ENCODE measurements at regions not wholly inside any gene's neighbourhood (a gene's known extent, or its start where the extent isn't known, plus 50 kb on each side); places are given as distances from the start of the nearest gene placed in this dataset.

- no peak overlapping the region for H2AFZ ChIP-seq (ENCODE audit: low read length)
- no peak overlapping the region for H3K4me2 ChIP-seq (ENCODE audit: low read depth, low read length)
- DNase-seq, result no peak
Observed at GRCh38 chr3:178097576-178097975, 438.7 kb upstream of the KCNMB2 start.

GRCh38 chr3:178099274-178099673, 437.0 kb upstream of the KCNMB2 start:
- Histone ChIP-seq H3K9ac (ENCODE audit: low read length) (no peak overlapping the region), H3K36me3 (replicated peaks; ENCODE audit: insufficient read depth, low read length) (no peaks in the 10 kb centered on the region), H3K27ac (ENCODE audit: low read length) (no peak overlapping the region), H3K9me2 (replicated peaks; ENCODE audit: insufficient read depth, low read length) (no peaks in the 10 kb centered on the region), H3F3A (ENCODE audit: insufficient read depth, low read length) (no peaks in the 10 kb centered on the region), H3K27me3 (replicated peaks; ENCODE audit: insufficient read depth, low read length) (no peaks in the 10 kb centered on the region), H4K20me1 (ENCODE audit: insufficient read depth, low read length) (no peaks in the 10 kb centered on the region), H3K4me3 (ENCODE audit: low read length) (no peak overlapping the region), H3K79me2 (ENCODE audit: low read length) (no peaks in the 10 kb centered on the region), H3K9me3 (replicated peaks; ENCODE audit: insufficient read depth, low read length) (no peaks in the 10 kb centered on the region), H3K4me1 (ENCODE audit: low read length) (peaks cover 14% of the 10 kb centered on the region), H2AFZ (ENCODE audit: low read length) (no peak overlapping the region), H3K4me2 (ENCODE audit: low read depth, low read length) (no peak overlapping the region)
- no peak for TF ChIP-seq EZH2 (optimal IDR thresholded peaks at IDR 0.05; ENCODE audit: low read depth, low read length)
- no peak for TF ChIP-seq CTCF (IDR thresholded peaks at IDR 0.05; ENCODE audit: low read length)
- no peak for TF ChIP-seq EZH2phosphoT487 (IDR thresholded peaks at IDR 0.05; ENCODE audit: low read length)
- DNase-seq, result no peak

More at GRCh38 chr3:178097576-178097975, 438.7 kb upstream of the KCNMB2 start:
- Histone ChIP-seq H3K27ac (ENCODE audit: low read length) (no peak overlapping the region), H3K27me3 (replicated peaks; ENCODE audit: insufficient read depth, low read length) (no peaks in the 10 kb centered on the region), H3K4me3 (ENCODE audit: low read length) (no peak overlapping the region), H3K9me3 (replicated peaks; ENCODE audit: insufficient read depth, low read length) (no peaks in the 10 kb centered on the region), H4K20me1 (ENCODE audit: insufficient read depth, low read length) (no peaks in the 10 kb centered on the region), H3K79me2 (ENCODE audit: low read length) (no peaks in the 10 kb centered on the region), H3K9me2 (replicated peaks; ENCODE audit: insufficient read depth, low read length) (no peaks in the 10 kb centered on the region), H3K4me1 (ENCODE audit: low read length) (peaks cover 14% of the 10 kb centered on the region), H3K36me3 (replicated peaks; ENCODE audit: insufficient read depth, low read length) (no peaks in the 10 kb centered on the region), H3F3A (ENCODE audit: insufficient read depth, low read length) (no peaks in the 10 kb centered on the region), H3K9ac (ENCODE audit: low read length) (no peak overlapping the region)
- TF ChIP-seq EZH2phosphoT487 (IDR thresholded peaks at IDR 0.05; ENCODE audit: low read length), result no peak

- Histone ChIP-seq H2AFZ (ENCODE audit: low read length) (no peak overlapping the region), H3K4me2 (ENCODE audit: low read depth, low read length) (no peak overlapping the region), H3K79me2 (ENCODE audit: low read length) (no peaks in the 10 kb centered on the region), H4K20me1 (ENCODE audit: insufficient read depth, low read length) (no peaks in the 10 kb centered on the region), H3K9me3 (replicated peaks; ENCODE audit: insufficient read depth, low read length) (no peaks in the 10 kb centered on the region), H3K9me2 (replicated peaks; ENCODE audit: insufficient read depth, low read length) (no peaks in the 10 kb centered on the region), H3K27ac (ENCODE audit: low read length) (no peak overlapping the region), H3K36me3 (replicated peaks; ENCODE audit: insufficient read depth, low read length) (no peaks in the 10 kb centered on the region), H3K9ac (ENCODE audit: low read length) (no peak overlapping the region), H3K4me3 (ENCODE audit: low read length) (no peak overlapping the region), H3F3A (ENCODE audit: insufficient read depth, low read length) (no peaks in the 10 kb centered on the region), H3K4me1 (ENCODE audit: low read length) (peaks cover 12% of the 10 kb centered on the region), H3K27me3 (replicated peaks; ENCODE audit: insufficient read depth, low read length) (no peaks in the 10 kb centered on the region)
- TF ChIP-seq CTCF (IDR thresholded peaks at IDR 0.05; ENCODE audit: low read length) (no peak), EZH2phosphoT487 (IDR thresholded peaks at IDR 0.05; ENCODE audit: low read length) (no peak), EZH2 (optimal IDR thresholded peaks at IDR 0.05; ENCODE audit: low read depth, low read length) (no peak)
- DNase-seq, result no peak
Observed at GRCh38 chr3:178099862-178100261, 436.4 kb upstream of the KCNMB2 start.

- Histone ChIP-seq H3K4me1 (ENCODE audit: low read length) (peaks cover 2% of the 10 kb centered on the region; the same call in 1 of the 2 replicates), H3K9me2 (replicated peaks; ENCODE audit: insufficient read depth, low read length) (no peaks in the 10 kb centered on the region), H3K79me2 (ENCODE audit: low read length) (no peaks in the 10 kb centered on the region), H4K20me1 (ENCODE audit: insufficient read depth, low read length) (no peaks in the 10 kb centered on the region), H3F3A (ENCODE audit: insufficient read depth, low read length) (no peaks in the 10 kb centered on the region), H2AFZ (ENCODE audit: low read length) (no peak overlapping the region), H3K9me3 (replicated peaks; ENCODE audit: insufficient read depth, low read length) (no peaks in the 10 kb centered on the region), H3K4me3 (ENCODE audit: low read length) (no peak overlapping the region), H3K36me3 (replicated peaks; ENCODE audit: insufficient read depth, low read length) (no peaks in the 10 kb centered on the region), H3K27ac (ENCODE audit: low read length) (no peak overlapping the region), H3K9ac (ENCODE audit: low read length) (no peak overlapping the region), H3K27me3 (replicated peaks; ENCODE audit: insufficient read depth, low read length) (no peaks in the 10 kb centered on the region), H3K4me2 (ENCODE audit: low read depth, low read length) (no peak overlapping the region)
- TF ChIP-seq EZH2phosphoT487 (IDR thresholded peaks at IDR 0.05; ENCODE audit: low read length), result no peak
- no peak for TF ChIP-seq EZH2 (optimal IDR thresholded peaks at IDR 0.05; ENCODE audit: low read depth, low read length)
- no peak for TF ChIP-seq CTCF (IDR thresholded peaks at IDR 0.05; ENCODE audit: low read length)
- DNase-seq, result no peak
Observed at GRCh38 chr3:178100908-178101307, 435.3 kb upstream of the KCNMB2 start.

Measured in MM.1S (cell line).